Left lung (tissue), 4 donors: ENCODE measurements at regions not wholly inside any gene's neighbourhood (a gene's known extent, or its start where the extent isn't known, plus 50 kb on each side); places are given as distances from the start of the nearest gene placed in this dataset.
A peak's percentile ranks its signal among the peaks of the same experiment; 100 is the strongest.

ENCODE experiments used
- ATAC-seq: fragments of 200-7000 bp; cut with Tn5 transposase; one replicate; pipeline ENCODE4 v1.9.1; 2020; ENCODE audit warnings: moderate library complexity
- DNase-seq, 4 donors: peaks; one replicate each; pipeline ENCODE4 v3.0.0-alpha.2; 2013 to 2020
- H3K27ac ChIP-seq, 2 donors: fragments of 200-600 bp; sonication (generic) in 1 of 2; one replicate each; pipeline versions ENCODE4 v1.5.0 to v1.8.0; 2020 to 2021
- H3K27me3 ChIP-seq, 2 donors: fragments of 200-600 bp; sonication (generic) in 1 of 2; one replicate each; pipeline versions ENCODE4 v1.5.0 to v1.8.0; 2020 to 2021
- H3K36me3 ChIP-seq, 2 donors: fragments of 200-600 bp; sonication (generic) in 1 of 2; one replicate each; pipeline versions ENCODE4 v1.5.0 to v1.8.0; 2020 to 2021
- H3K4me1 ChIP-seq, 2 donors: fragments of 200-600 bp; one replicate each; pipeline ENCODE4 v1.8.0; 2021
- H3K4me3 ChIP-seq, 2 donors: fragments of 200-600 bp; sonication (generic) in 1 of 2; one replicate each; pipeline versions ENCODE4 v1.5.0 to v1.8.0; 2020 to 2021; ENCODE audit warnings: mild to moderate bottlenecking in 1 of 2
- H3K9me3 ChIP-seq, 2 donors: fragments of 200-600 bp; sonication (generic) in 1 of 2; one replicate each; pipeline versions ENCODE4 v1.5.0 to v1.8.0; 2020 to 2021
- CTCF ChIP-seq, 2 donors: fragments of 200-600 bp; sonication (generic) in 1 of 2; IDR thresholded peaks; one replicate each; pipeline versions ENCODE4 v1.5.0 to v1.8.0; 2021; ENCODE audit warnings: antibody characterized with exemption in 2 of 2
- intact Hi-C, 2 donors: fragments of 100-400 bp; cut with DNase I; formaldehyde crosslinking; loops; one replicate each; pipeline versions ENCODE4 v1.11.2 to v1.14.2; 2022
- donor health status: DM: no; HTN: yes; CAD: no.
- donor health status: DM: no; HTN: no; CAD: no.

GRCh38 chrX:110578270-110578669, 217.3 kb downstream of the CHRDL1 start:
- Histone ChIP-seq H3K4me3 (no peak overlapping the region), H3K27me3 (peaks cover 0 to 2% of the 10 kb centered on the region in 2 donors), H3K36me3 (no peaks in the 10 kb centered on the region), H3K9me3 (no peaks in the 10 kb centered on the region), H3K27ac (no peak overlapping the region), H3K4me1 (no peaks in the 10 kb centered on the region)
- TF ChIP-seq CTCF (IDR thresholded peaks at IDR 0.05), result no peak
- DNase-seq (no peak), ATAC-seq (no peak)
- intact Hi-C loops, result no loop called here

- Histone ChIP-seq H3K9me3 (no peaks in the 10 kb centered on the region), H3K27ac (no peak overlapping the region), H3K4me1 (no peaks in the 10 kb centered on the region), H3K4me3 (no peak overlapping the region), H3K27me3 (peaks cover 0 to 4% of the 10 kb centered on the region in 2 donors), H3K36me3 (no peaks in the 10 kb centered on the region)
- intact Hi-C loops, result no loop called here
- ATAC-seq (no peak), DNase-seq (no peak)
- no peak for TF ChIP-seq CTCF (IDR thresholded peaks at IDR 0.05)
Observed at GRCh38 chrX:110584083-110584482, 211.5 kb downstream of the CHRDL1 start.

GRCh38 chrX:110588164-110588563, 207.5 kb downstream of the CHRDL1 start:
- Histone ChIP-seq H3K9me3 (no peaks in the 10 kb centered on the region), H3K4me3 (no peak overlapping the region), H3K4me1 (no peaks in the 10 kb centered on the region), H3K27ac (no peak overlapping the region), H3K27me3 (peaks cover 0 to 4% of the 10 kb centered on the region in 2 donors), H3K36me3 (no peaks in the 10 kb centered on the region)
- DNase-seq (no peak), ATAC-seq (peak; percentile 82)
- TF ChIP-seq CTCF (IDR thresholded peaks at IDR 0.05), result no peak
- intact Hi-C loops, result no loop called here

GRCh38 chrX:110588853-110589252, 206.8 kb downstream of the CHRDL1 start:
- no peak for DNase-seq
- TF ChIP-seq CTCF (IDR thresholded peaks at IDR 0.05), result no peak
- ATAC-seq, result no peak
- Histone ChIP-seq H3K4me3 (no peak overlapping the region), H3K4me1 (no peaks in the 10 kb centered on the region), H3K36me3 (no peaks in the 10 kb centered on the region), H3K27me3 (peaks cover 0 to 4% of the 10 kb centered on the region in 2 donors), H3K27ac (no peak overlapping the region), H3K9me3 (no peaks in the 10 kb centered on the region)
- intact Hi-C loops, result no loop called here

GRCh38 chrX:110600745-110601310, 194.8 kb downstream of the CHRDL1 start:
- H3K4me1 ChIP-seq, result no peaks in the 10 kb centered on the region
- no peaks in the 10 kb centered on the region for H3K27me3 ChIP-seq
- intact Hi-C loops, result no loop called here
- no peaks in the 10 kb centered on the region for H3K36me3 ChIP-seq
- no peak overlapping the region for H3K4me3 ChIP-seq
- no peak overlapping the region for H3K27ac ChIP-seq
- H3K9me3 ChIP-seq, result no peaks in the 10 kb centered on the region
- DNase-seq (no peak), ATAC-seq (no peak)
- TF ChIP-seq CTCF (IDR thresholded peaks at IDR 0.05), result no peak
